Brain microvascular endothelial cell (primary cell): ENCODE measurements at regions not wholly inside any gene's neighbourhood (a gene's known extent, or its start where the extent isn't known, plus 50 kb on each side); places are given as distances from the start of the nearest gene placed in this dataset.
"Not testable (repeated sequence)": the region's sequence is repeated elsewhere in the genome, so short reads cannot be mapped to it uniquely, and the experiment has no call there.

Source experiments
- DNase-seq: peaks from one replicate; pipeline ENCODE4 v3.0.0-alpha.2; 2020
- H3K27ac ChIP-seq: fragments of 250-450 bp; sonication (Bioruptor Pico); 2 replicates; pipeline ENCODE4 v1.5.1; 2020; ENCODE audit warnings: mild to moderate bottlenecking, moderate library complexity
- H3K27me3 ChIP-seq: fragments of 250-450 bp; sonication (Bioruptor Pico); replicated peaks from 2 replicates; pipeline ENCODE4 v1.5.1; 2020; ENCODE audit warnings: mild to moderate bottlenecking
- H3K36me3 ChIP-seq: fragments of 250-450 bp; sonication (Bioruptor Pico); replicated peaks from 2 replicates; pipeline ENCODE4 v1.5.1; 2020; ENCODE audit warnings: mild to moderate bottlenecking
- H3K4me3 ChIP-seq: 2 replicates; pipeline ENCODE4 v1.5.1; 2011; ENCODE audit warnings: low read depth, mild to moderate bottlenecking, control low read depth, low read length, moderate library complexity
- CTCF ChIP-seq: IDR thresholded peaks from 2 replicates; pipeline ENCODE4 v1.5.1; 2011; ENCODE audit warnings: low read depth, mild to moderate bottlenecking, moderate library complexity, low read length, control low read depth, inconsistent platforms; ENCODE audit errors: missing control alignments
- in situ Hi-C: cut with HindIII; loops from 2 replicates; pipeline ENCODE4 v1.10.0; 2017; ENCODE audit warnings: low sequenced_read_pairs, low pct_ligation_motif_present

- in situ Hi-C loops = no loop called here
- no peak overlapping the region for H3K4me3 ChIP-seq
Observed at GRCh38 chr7:9120331-9120730, 686.9 kb downstream of the NXPH1 start.

GRCh38 chr7:9124320-9124719 lies 690.9 kb downstream of the NXPH1 start:
- H3K27me3 ChIP-seq = no peaks in the 10 kb centered on the region
- TF ChIP-seq CTCF = no peak
- no peak for DNase-seq
- in situ Hi-C loops = no loop called here
- H3K36me3 ChIP-seq = no peaks in the 10 kb centered on the region
- no peak overlapping the region for H3K27ac ChIP-seq
- H3K4me3 ChIP-seq = no peak overlapping the region

More at GRCh38 chr7:9120331-9120730, 686.9 kb downstream of the NXPH1 start:
- Histone ChIP-seq H3K36me3 (no peaks in the 10 kb centered on the region), H3K27ac (no peak overlapping the region), H3K27me3 (no peaks in the 10 kb centered on the region)
- no peak for TF ChIP-seq CTCF
- DNase-seq = no peak

GRCh38 chr7:9125246-9125645 lies 691.8 kb downstream of the NXPH1 start:
- in situ Hi-C loops = no loop called here
- TF ChIP-seq CTCF = no peak
- H3K36me3 ChIP-seq = no peaks in the 10 kb centered on the region

GRCh38 chr7:9127901-9128300 lies 694.5 kb downstream of the NXPH1 start:
- no peaks in the 10 kb centered on the region for H3K36me3 ChIP-seq
- no peak overlapping the region for H3K27ac ChIP-seq
- in situ Hi-C loops = no loop called here
- H3K4me3 ChIP-seq = no peak overlapping the region
- no peak for TF ChIP-seq CTCF
- H3K27me3 ChIP-seq = no peaks in the 10 kb centered on the region
- DNase-seq = no peak

More at GRCh38 chr7:9125246-9125645, 691.8 kb downstream of the NXPH1 start:
- no peak for DNase-seq
- H3K27me3 ChIP-seq = no peaks in the 10 kb centered on the region
- no peak overlapping the region for H3K4me3 ChIP-seq
- no peak overlapping the region for H3K27ac ChIP-seq

GRCh38 chr7:9148687-9149086 lies 715.3 kb downstream of the NXPH1 start:
- no peaks in the 10 kb centered on the region for H3K36me3 ChIP-seq
- no peak for DNase-seq
- H3K27me3 ChIP-seq = no peaks in the 10 kb centered on the region
- no peak overlapping the region for H3K27ac ChIP-seq
- TF ChIP-seq CTCF = no peak
- in situ Hi-C loops = no loop called here
- no peak overlapping the region for H3K4me3 ChIP-seq

- H3K27me3 ChIP-seq = no peaks in the 10 kb centered on the region
- DNase-seq = no peak
- H3K36me3 ChIP-seq = no peaks in the 10 kb centered on the region
- in situ Hi-C loops = no loop called here
- TF ChIP-seq CTCF = no peak
- no peak overlapping the region for H3K4me3 ChIP-seq
- H3K27ac ChIP-seq = no peak overlapping the region
Observed at GRCh38 chr7:9149499-9150082, 716.2 kb downstream of the NXPH1 start.

- H3K4me3 ChIP-seq, DNase-seq, H3K36me3 ChIP-seq, H3K27ac ChIP-seq, in situ Hi-C loops, H3K27me3 ChIP-seq: not testable (repeated sequence)
Observed at GRCh38 chr7:9163691-9164090, 730.3 kb downstream of the NXPH1 start.
